A673 (cell line): ENCODE measurements at regions not wholly inside any gene's neighbourhood (a gene's known extent, or its start where the extent isn't known, plus 50 kb on each side); places are given as distances from the start of the nearest gene placed in this dataset.

Experiments
- BruUV-seq: library from RNA; stranded (reverse); fragments of 400-500 nt; replicated peaks from 2 replicates; lab custom pipeline; 2021; lab: Mats Ljungman, UMichigan
- CTCF ChIA-PET: fragments of 300-600 bp; sonication (Branson Sonifier 250); formaldehyde crosslinking; loops from one replicate; lab custom pipeline; 2022; ENCODE audit warnings: antibody characterized with exemption; lab: Charles Lee
- POLR2A ChIA-PET: fragments of 300-600 bp; sonication (Branson Sonifier 250); formaldehyde crosslinking; loops from one replicate; lab custom pipeline; 2022; ENCODE audit warnings: antibody characterized with exemption; ENCODE audit not compliant: low non-redundant PET; lab: Charles Lee
- DNase-seq: peaks from one replicate; pipeline ENCODE4 v3.0.0-alpha.2; 2015; ENCODE audit warnings: low spot score
- H3K27ac ChIP-seq: fragments of 200-600 bp; sonication (generic); 2 replicates; pipeline ENCODE4 v1.5.1; 2016; ENCODE audit warnings: mixed run types, low read depth, mild to moderate bottlenecking, mixed read lengths, antibody characterized with exemption, low read length; ENCODE audit not compliant: poor library complexity, severe bottlenecking
- H3K27me3 ChIP-seq: fragments of 200-600 bp; sonication (generic); replicated peaks from 2 replicates; pipeline ENCODE4 v1.6.1; 2017; ENCODE audit warnings: mixed run types, low read depth, mild to moderate bottlenecking, mixed read lengths, antibody characterized with exemption, low read length; ENCODE audit not compliant: insufficient read depth, poor library complexity
- H3K36me3 ChIP-seq: fragments of 200-600 bp; sonication (generic); 2 replicates; pipeline ENCODE4 v1.6.1; 2016; ENCODE audit warnings: mixed run types, mild to moderate bottlenecking, mixed read lengths, antibody characterized with exemption, low read length; ENCODE audit not compliant: insufficient read depth, poor library complexity, severe bottlenecking
- H3K4me1 ChIP-seq: fragments of 200-600 bp; sonication (generic); 2 replicates; pipeline ENCODE4 v1.6.1; 2017; ENCODE audit warnings: mixed run types, mild to moderate bottlenecking, mixed read lengths, antibody characterized with exemption, low read length; ENCODE audit not compliant: insufficient read depth, poor library complexity, severe bottlenecking
- H3K4me3 ChIP-seq: fragments of 200-600 bp; sonication (generic); 2 replicates; pipeline ENCODE4 v1.5.1; 2016; ENCODE audit warnings: low read depth, mixed run types, mild to moderate bottlenecking, mixed read lengths, low read length; ENCODE audit not compliant: poor library complexity, severe bottlenecking
- H3K9me3 ChIP-seq: fragments of 200-600 bp; sonication (generic); 2 replicates; pipeline ENCODE4 v1.6.1; 2016; ENCODE audit warnings: mixed run types, low read depth, mild to moderate bottlenecking, mixed read lengths, antibody characterized with exemption, low read length; ENCODE audit not compliant: poor library complexity, severe bottlenecking
- EZH2 ChIP-seq: fragments of 200-600 bp; sonication (generic); IDR thresholded peaks from 2 replicates; pipeline ENCODE4 v1.6.1; 2017; ENCODE audit warnings: borderline replicate concordance, low read depth, mild to moderate bottlenecking, mixed read lengths, antibody characterized with exemption, low read length; ENCODE audit not compliant: poor library complexity, severe bottlenecking
- intact Hi-C: fragments of 100-400 bp; cut with micrococcal nuclease; formaldehyde crosslinking; loops from one replicate; pipeline ENCODE4 v1.10.0; 2022; ENCODE audit not compliant: unreplicated experiment
- TF ChIP-seq, protein P1 (sequence below): fragments of 300-800, 200-600 bp; sonication (generic); conservative IDR thresholded peaks from 2 replicates; pipeline ENCODE4 v1.5.1; 2017; ENCODE audit warnings: low read depth, mild to moderate bottlenecking, antibody characterized with exemption, low read length, moderate library complexity, mixed read lengths

DNA sequence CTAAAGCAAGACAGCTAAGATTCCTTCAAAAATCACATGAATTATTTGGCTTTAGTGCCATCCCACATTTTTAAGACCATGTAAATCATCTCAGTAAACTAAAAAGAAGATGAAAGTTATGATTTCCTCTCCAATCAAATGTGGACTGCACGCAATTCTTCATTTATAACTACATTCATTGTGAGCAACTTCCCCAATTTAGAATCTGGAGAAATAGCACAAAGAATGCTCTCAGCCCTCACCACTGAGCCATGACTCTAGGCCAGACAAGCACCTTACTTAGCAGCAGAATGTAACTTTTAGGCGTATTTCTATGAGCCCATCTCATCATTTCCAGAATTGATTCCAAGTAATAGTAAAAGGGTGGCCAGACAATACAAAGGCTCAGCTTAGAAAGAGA is 616.6 kb downstream of the TLE1 start:
- no peak for DNase-seq
- CTCF ChIA-PET = no interaction called here
- Histone ChIP-seq H3K4me1 (no peaks in the 10 kb centered on the region), H3K36me3 (no peaks in the 10 kb centered on the region), H3K9me3 (no peaks in the 10 kb centered on the region), H3K27ac (no peak overlapping the region), H3K4me3 (no peak overlapping the region), H3K27me3 (no peaks in the 10 kb centered on the region)
- TF ChIP-seq EZH2 = no peak
- TF ChIP-seq, protein P1, sequence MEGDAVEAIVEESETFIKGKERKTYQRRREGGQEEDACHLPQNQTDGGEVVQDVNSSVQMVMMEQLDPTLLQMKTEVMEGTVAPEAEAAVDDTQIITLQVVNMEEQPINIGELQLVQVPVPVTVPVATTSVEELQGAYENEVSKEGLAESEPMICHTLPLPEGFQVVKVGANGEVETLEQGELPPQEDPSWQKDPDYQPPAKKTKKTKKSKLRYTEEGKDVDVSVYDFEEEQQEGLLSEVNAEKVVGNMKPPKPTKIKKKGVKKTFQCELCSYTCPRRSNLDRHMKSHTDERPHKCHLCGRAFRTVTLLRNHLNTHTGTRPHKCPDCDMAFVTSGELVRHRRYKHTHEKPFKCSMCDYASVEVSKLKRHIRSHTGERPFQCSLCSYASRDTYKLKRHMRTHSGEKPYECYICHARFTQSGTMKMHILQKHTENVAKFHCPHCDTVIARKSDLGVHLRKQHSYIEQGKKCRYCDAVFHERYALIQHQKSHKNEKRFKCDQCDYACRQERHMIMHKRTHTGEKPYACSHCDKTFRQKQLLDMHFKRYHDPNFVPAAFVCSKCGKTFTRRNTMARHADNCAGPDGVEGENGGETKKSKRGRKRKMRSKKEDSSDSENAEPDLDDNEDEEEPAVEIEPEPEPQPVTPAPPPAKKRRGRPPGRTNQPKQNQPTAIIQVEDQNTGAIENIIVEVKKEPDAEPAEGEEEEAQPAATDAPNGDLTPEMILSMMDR = no peak
- POLR2A ChIA-PET = no interaction called here
- BruUV-seq = no TSS peak
- intact Hi-C loops = no loop called here

DNA sequence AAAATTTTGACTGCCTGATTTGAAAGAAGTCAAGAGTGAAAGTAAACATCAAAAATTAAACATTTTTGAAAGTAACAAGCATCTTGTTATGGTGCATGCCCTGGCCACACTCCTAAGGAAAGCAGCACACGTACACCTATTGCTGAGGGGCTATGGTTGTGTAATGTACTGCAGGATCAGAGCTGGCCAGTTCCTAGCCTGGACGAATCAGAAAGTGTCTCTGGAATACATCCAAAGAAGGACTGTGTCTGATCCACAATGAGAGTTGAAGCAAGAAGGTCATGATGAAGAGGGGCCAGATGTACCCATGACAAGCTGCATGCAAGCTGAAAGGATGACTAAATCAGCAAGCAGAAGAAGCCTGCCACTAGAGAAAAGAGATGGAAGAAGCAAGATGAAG is 618.2 kb downstream of the TLE1 start:
- TF ChIP-seq, protein P1 = no peak
- TF ChIP-seq EZH2 = no peak
- no peak overlapping the region for H3K4me3 ChIP-seq
- no peaks in the 10 kb centered on the region for H3K4me1 ChIP-seq
- POLR2A ChIA-PET = no interaction called here
- no peaks in the 10 kb centered on the region for H3K9me3 ChIP-seq
- H3K27me3 ChIP-seq = no peaks in the 10 kb centered on the region
- no peak overlapping the region for H3K27ac ChIP-seq
- no TSS peak for BruUV-seq
- intact Hi-C loops = no loop called here
- no peak for DNase-seq
- no peaks in the 10 kb centered on the region for H3K36me3 ChIP-seq
- CTCF ChIA-PET = no interaction called here

DNA sequence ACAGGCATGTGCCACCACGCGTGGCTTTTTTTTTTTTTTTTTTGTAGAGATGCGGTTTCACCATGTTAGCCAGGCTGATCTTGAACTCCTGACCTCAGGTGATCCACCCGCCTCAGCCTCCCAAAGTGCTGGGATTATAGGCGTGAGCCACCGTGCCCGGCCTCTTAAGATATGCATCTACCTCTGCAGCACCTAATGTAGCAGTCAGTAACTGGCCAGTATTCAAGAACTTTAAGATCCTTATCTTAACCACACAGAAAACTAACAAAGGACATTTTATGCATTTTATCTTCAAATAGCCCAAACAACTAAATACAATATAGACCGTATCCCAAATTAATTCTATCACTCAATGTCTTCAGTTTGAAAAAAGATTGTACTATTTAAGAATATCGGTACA is 618.7 kb downstream of the TLE1 start:
- no peaks in the 10 kb centered on the region for H3K27me3 ChIP-seq
- ChIA-PET CTCF (no interaction called here), POLR2A (no interaction called here)
- no TSS peak for BruUV-seq
- H3K27ac ChIP-seq = no peak overlapping the region
- no peaks in the 10 kb centered on the region for H3K4me1 ChIP-seq
- TF ChIP-seq EZH2 = no peak
- TF ChIP-seq, protein P1 = no peak
- intact Hi-C loops = no loop called here
- H3K9me3 ChIP-seq = no peaks in the 10 kb centered on the region
- H3K4me3 ChIP-seq = no peak overlapping the region
- no peaks in the 10 kb centered on the region for H3K36me3 ChIP-seq
- no peak for DNase-seq
